SK-N-SH treated with all-trans-retinoic acid at 6 μM for 48 hours (cell line): ENCODE measurements at regions not wholly inside any gene's neighbourhood (a gene's known extent, or its start where the extent isn't known, plus 50 kb on each side); places are given as distances from the start of the nearest gene placed in this dataset.

Experiments used
- ATAC-seq: fragments of 200-7000 bp; cut with Tn5 transposase; 3 replicates; pipeline ENCODE4 v1.9.1; 2020; ENCODE audit warnings: mild to moderate bottlenecking, moderate library complexity
- ARNTL ChIP-seq: fragments of 450-650 bp; formaldehyde crosslinking; IDR thresholded peaks from 2 replicates; pipeline ENCODE4 v1.5.0; 2020; ENCODE audit warnings: low read depth, mild to moderate bottlenecking, moderate library complexity, borderline replicate concordance
- BACH2 ChIP-seq: fragments of 250-450 bp; sonication (Bioruptor Pico); IDR thresholded peaks from 2 replicates; pipeline ENCODE4 v1.9.0; 2021; ENCODE audit warnings: mild to moderate bottlenecking, borderline replicate concordance
- ESRRG ChIP-seq: fragments of 250-450 bp; sonication (Bioruptor Pico); IDR thresholded peaks from 2 replicates; pipeline ENCODE4 v1.6.1; 2021; ENCODE audit warnings: mild to moderate bottlenecking
- GLIS3 ChIP-seq: fragments of 250-450 bp; sonication (Bioruptor Pico); IDR thresholded peaks from 2 replicates; pipeline ENCODE4 v1.5.0; 2020; ENCODE audit warnings: mild to moderate bottlenecking, moderate library complexity
- ISL1 ChIP-seq: fragments of 250-450 bp; sonication (Bioruptor Pico); IDR thresholded peaks from 2 replicates; pipeline ENCODE4 v2.1.2; 2022; ENCODE audit warnings: mild to moderate bottlenecking, moderate library complexity
- OSR1 ChIP-seq: fragments of 250-450 bp; sonication (Bioruptor Pico); IDR thresholded peaks from 2 replicates; pipeline ENCODE4 v1.8.0; 2022; ENCODE audit warnings: moderate library complexity, mild to moderate bottlenecking, inconsistent platforms
- PPARA ChIP-seq: fragments of 250-450 bp; sonication (Bioruptor Pico); IDR thresholded peaks from 2 replicates; pipeline ENCODE4 v1.5.0; 2020; ENCODE audit warnings: mild to moderate bottlenecking, borderline replicate concordance
- RARB ChIP-seq: fragments of 250-450 bp; sonication (Bioruptor Pico); IDR thresholded peaks from 2 replicates; pipeline ENCODE4 v1.8.0; 2021; ENCODE audit warnings: mild to moderate bottlenecking, moderate library complexity
- SNAI2 ChIP-seq: fragments of 250-450 bp; sonication (Bioruptor Pico); IDR thresholded peaks from 2 replicates; pipeline ENCODE4 v1.5.0; 2020; ENCODE audit warnings: mild to moderate bottlenecking, moderate library complexity
- TCF4 ChIP-seq: fragments of 250-450 bp; sonication (Bioruptor Pico); IDR thresholded peaks from 2 replicates; pipeline ENCODE4 v1.8.0; 2021; ENCODE audit warnings: mild to moderate bottlenecking, moderate library complexity, borderline replicate concordance
- TOX ChIP-seq: fragments of 250-450 bp; sonication (Bioruptor Pico); IDR thresholded peaks from 2 replicates; pipeline ENCODE4 v1.8.0; 2021; ENCODE audit warnings: mild to moderate bottlenecking, moderate library complexity, borderline replicate concordance
- ZC3H10 ChIP-seq: fragments of 250-450 bp; sonication (Bioruptor Pico); IDR thresholded peaks from 2 replicates; pipeline ENCODE4 v1.5.1; 2021; ENCODE audit warnings: mild to moderate bottlenecking, moderate library complexity
- ZFP3 ChIP-seq: fragments of 250-450 bp; sonication (Bioruptor Pico); IDR thresholded peaks from 2 replicates; pipeline ENCODE4 v1.5.0; 2020; ENCODE audit warnings: mild to moderate bottlenecking, moderate library complexity
- ZFP30 ChIP-seq: fragments of 450-650 bp; formaldehyde crosslinking; IDR thresholded peaks from 2 replicates; pipeline ENCODE4 v1.5.0; 2022; ENCODE audit warnings: mild to moderate bottlenecking, moderate library complexity
- ZNF565 ChIP-seq: fragments of 450-650 bp; formaldehyde crosslinking; conservative IDR thresholded peaks from 2 replicates; pipeline ENCODE4 v1.5.0; 2020; ENCODE audit warnings: low read depth, mild to moderate bottlenecking, moderate library complexity
- ZNF70 ChIP-seq: fragments of 450-650 bp; formaldehyde crosslinking; IDR thresholded peaks from 2 replicates; pipeline ENCODE4 v1.5.0; 2020; ENCODE audit warnings: mild to moderate bottlenecking, moderate library complexity
- ZNF8 ChIP-seq: fragments of 450-650 bp; formaldehyde crosslinking; IDR thresholded peaks from 2 replicates; pipeline ENCODE4 v1.5.0; 2020; ENCODE audit warnings: mild to moderate bottlenecking, moderate library complexity
- TF ChIP-seq, protein P1 (sequence below): fragments of 250-450 bp; sonication (Bioruptor Pico); IDR thresholded peaks from 2 replicates; pipeline ENCODE4 v1.8.0; 2020; ENCODE audit warnings: mild to moderate bottlenecking, moderate library complexity, borderline replicate concordance
- TF ChIP-seq, protein P2 (sequence below): fragments of 250-450 bp; sonication (Bioruptor Pico); IDR thresholded peaks from 2 replicates; pipeline ENCODE4 v1.5.1; 2021; ENCODE audit warnings: mild to moderate bottlenecking, moderate library complexity
- TF ChIP-seq, protein P3 (sequence below): fragments of 250-450 bp; sonication (Bioruptor Pico); IDR thresholded peaks from 2 replicates; pipeline ENCODE4 v1.5.1; 2020; ENCODE audit warnings: low read depth, mild to moderate bottlenecking, moderate library complexity
- TF ChIP-seq, protein P4 (sequence below): fragments of 250-450 bp; sonication (Bioruptor Pico); IDR thresholded peaks from 2 replicates; pipeline ENCODE4 v1.5.0; 2020; ENCODE audit warnings: mild to moderate bottlenecking, moderate library complexity

DNA sequence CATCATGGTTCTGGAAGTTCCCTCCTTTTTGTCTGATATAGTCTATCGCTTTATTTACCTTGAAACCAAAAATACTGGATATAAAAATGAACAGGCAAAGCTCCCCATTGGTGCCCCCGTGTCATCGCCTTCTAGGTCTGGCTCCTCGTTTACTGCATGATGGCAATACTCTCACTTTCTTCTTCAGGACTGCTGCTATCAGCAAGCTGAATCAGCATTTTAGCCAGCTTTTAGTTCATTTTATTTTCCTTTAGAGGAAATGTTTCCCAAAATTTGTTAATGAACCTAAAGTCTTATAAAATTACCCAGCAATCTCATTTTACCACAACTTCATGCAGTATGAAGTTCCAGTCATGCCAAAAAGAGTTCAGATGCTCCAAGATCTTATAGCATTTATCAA is 80.5 kb downstream of the ZIC3 start:
- TF ChIP-seq RARB (CRISPR knock-in tag) (no peak), ZNF8 (CRISPR knock-in tag) (no peak), ISL1 (CRISPR knock-in tag) (no peak)
- ATAC-seq: no peak

DNA sequence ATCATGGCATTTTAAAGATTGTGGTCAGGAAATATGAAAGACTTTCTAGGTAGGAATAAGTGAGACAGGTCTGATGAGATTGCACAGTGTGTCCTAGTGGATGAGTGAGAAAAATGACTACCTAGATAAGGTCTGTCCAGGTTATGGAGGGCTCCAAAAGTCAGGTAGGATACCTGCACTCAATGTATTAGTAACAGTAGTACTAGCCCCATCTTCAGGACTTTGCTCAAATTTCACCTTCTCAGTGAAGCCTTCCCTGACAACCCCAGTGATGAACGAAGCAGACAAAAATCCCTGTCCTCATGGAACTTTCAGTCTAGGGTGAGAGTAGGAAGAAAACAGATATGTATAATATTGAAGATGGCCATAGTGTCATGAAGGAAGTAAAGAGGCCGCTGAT is 85.7 kb downstream of the ZIC3 start:
- TF ChIP-seq, protein P1, sequence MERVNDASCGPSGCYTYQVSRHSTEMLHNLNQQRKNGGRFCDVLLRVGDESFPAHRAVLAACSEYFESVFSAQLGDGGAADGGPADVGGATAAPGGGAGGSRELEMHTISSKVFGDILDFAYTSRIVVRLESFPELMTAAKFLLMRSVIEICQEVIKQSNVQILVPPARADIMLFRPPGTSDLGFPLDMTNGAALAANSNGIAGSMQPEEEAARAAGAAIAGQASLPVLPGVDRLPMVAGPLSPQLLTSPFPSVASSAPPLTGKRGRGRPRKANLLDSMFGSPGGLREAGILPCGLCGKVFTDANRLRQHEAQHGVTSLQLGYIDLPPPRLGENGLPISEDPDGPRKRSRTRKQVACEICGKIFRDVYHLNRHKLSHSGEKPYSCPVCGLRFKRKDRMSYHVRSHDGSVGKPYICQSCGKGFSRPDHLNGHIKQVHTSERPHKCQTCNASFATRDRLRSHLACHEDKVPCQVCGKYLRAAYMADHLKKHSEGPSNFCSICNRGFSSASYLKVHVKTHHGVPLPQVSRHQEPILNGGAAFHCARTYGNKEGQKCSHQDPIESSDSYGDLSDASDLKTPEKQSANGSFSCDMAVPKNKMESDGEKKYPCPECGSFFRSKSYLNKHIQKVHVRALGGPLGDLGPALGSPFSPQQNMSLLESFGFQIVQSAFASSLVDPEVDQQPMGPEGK (CRISPR knock-in tag): no peak
- TF ChIP-seq ZC3H10 (CRISPR knock-in tag) (no peak), BACH2 (CRISPR knock-in tag) (no peak), GLIS3 (no peak), ZNF8 (CRISPR knock-in tag) (no peak), RARB (CRISPR knock-in tag) (no peak)
- TF ChIP-seq, protein P2, sequence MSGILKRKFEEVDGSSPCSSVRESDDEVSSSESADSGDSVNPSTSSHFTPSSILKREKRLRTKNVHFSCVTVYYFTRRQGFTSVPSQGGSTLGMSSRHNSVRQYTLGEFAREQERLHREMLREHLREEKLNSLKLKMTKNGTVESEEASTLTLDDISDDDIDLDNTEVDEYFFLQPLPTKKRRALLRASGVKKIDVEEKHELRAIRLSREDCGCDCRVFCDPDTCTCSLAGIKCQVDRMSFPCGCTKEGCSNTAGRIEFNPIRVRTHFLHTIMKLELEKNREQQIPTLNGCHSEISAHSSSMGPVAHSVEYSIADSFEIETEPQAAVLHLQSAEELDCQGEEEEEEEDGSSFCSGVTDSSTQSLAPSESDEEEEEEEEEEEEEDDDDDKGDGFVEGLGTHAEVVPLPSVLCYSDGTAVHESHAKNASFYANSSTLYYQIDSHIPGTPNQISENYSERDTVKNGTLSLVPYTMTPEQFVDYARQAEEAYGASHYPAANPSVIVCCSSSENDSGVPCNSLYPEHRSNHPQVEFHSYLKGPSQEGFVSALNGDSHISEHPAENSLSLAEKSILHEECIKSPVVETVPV: no peak
- ATAC-seq: no peak

DNA sequence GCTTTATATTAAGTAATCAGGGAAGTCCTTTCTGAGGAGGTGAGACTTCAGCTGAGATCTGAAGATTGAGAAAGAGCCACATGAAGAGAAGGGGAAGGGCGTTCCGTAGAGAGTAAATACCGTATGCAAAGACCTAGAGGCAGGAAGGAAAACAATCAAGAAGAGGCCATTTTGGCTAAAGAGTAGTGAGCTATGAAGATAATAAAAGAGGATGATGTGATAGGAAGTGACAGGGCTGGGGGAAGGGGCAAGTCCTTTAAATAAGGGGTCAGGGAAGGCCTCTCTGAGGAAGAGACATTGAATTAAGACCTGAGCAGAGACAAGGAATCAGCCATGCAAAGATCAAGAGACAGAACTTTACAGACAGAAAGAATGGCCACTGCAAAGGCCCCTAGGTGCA is 86.2 kb downstream of the ZIC3 start:
- ATAC-seq: no peak
- TF ChIP-seq ZNF8 (CRISPR knock-in tag): no peak
- TF ChIP-seq ARNTL (CRISPR knock-in tag): no peak
- TF ChIP-seq ZNF565 (CRISPR knock-in tag): no peak
- TF ChIP-seq RARB (CRISPR knock-in tag): no peak
- TF ChIP-seq OSR1: no peak
- no peak for TF ChIP-seq ZFP30
- TF ChIP-seq TCF4 (CRISPR knock-in tag): no peak
- no peak for TF ChIP-seq TOX
- TF ChIP-seq ZC3H10 (CRISPR knock-in tag): no peak
- TF ChIP-seq, protein P2: no peak
- no peak for TF ChIP-seq ZFP3 (CRISPR knock-in tag)
- TF ChIP-seq BACH2 (CRISPR knock-in tag): no peak
- no peak for TF ChIP-seq ESRRG (CRISPR knock-in tag)
- TF ChIP-seq, protein P1 (CRISPR knock-in tag): no peak
- TF ChIP-seq SNAI2: no peak
- TF ChIP-seq PPARA (CRISPR knock-in tag): no peak
- TF ChIP-seq, protein P3, sequence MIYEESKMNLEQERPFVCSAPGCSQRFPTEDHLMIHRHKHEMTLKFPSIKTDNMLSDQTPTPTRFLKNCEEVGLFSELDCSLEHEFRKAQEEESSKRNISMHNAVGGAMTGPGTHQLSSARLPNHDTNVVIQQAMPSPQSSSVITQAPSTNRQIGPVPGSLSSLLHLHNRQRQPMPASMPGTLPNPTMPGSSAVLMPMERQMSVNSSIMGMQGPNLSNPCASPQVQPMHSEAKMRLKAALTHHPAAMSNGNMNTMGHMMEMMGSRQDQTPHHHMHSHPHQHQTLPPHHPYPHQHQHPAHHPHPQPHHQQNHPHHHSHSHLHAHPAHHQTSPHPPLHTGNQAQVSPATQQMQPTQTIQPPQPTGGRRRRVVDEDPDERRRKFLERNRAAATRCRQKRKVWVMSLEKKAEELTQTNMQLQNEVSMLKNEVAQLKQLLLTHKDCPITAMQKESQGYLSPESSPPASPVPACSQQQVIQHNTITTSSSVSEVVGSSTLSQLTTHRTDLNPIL: no peak

DNA sequence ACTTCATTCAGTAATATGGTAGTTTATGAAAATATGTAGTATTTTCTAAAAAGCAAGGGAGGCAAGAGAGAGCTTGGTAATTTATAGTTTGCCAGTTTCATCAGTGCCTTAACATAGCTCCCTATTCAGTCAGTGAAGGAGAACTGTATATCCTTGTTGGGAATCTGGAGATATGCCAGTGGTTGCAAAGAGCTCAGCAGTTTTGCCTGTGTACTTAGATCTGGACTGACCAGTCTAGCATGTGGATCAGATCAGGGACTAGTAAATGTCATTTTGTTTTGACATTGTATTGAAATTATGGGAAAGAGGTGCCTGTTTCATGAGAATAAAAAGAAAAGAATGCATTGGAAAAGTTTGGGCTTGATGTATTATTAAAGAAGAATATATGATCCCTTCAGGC is 88.6 kb downstream of the ZIC3 start:
- ATAC-seq: no peak
- TF ChIP-seq ZNF70 (no peak), TCF4 (CRISPR knock-in tag) (no peak), TOX (no peak)

DNA sequence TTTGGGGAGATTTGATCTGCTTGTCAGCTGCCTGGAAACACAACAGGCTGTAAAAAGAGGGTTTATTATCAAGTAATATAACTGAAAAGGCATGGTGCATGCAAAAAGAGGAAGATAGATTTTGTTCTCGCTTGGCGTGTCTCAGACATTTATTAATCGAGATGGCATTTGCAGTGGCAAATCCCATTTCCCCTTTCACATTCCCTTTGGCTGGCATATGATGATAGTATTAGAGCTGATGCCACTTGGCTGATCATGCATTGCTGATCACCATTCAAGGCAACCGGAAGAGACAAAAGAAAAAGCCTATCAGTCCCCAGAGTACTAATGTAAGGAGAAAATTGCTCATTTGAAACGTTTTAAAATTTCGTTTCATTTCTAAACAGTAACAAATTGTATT is 101.8 kb downstream of the ZIC3 start:
- ATAC-seq: no peak
- TF ChIP-seq BACH2 (CRISPR knock-in tag) (no peak), RARB (CRISPR knock-in tag) (no peak), ZFP3 (CRISPR knock-in tag) (no peak), TCF4 (CRISPR knock-in tag) (no peak)
- TF ChIP-seq, protein P4, sequence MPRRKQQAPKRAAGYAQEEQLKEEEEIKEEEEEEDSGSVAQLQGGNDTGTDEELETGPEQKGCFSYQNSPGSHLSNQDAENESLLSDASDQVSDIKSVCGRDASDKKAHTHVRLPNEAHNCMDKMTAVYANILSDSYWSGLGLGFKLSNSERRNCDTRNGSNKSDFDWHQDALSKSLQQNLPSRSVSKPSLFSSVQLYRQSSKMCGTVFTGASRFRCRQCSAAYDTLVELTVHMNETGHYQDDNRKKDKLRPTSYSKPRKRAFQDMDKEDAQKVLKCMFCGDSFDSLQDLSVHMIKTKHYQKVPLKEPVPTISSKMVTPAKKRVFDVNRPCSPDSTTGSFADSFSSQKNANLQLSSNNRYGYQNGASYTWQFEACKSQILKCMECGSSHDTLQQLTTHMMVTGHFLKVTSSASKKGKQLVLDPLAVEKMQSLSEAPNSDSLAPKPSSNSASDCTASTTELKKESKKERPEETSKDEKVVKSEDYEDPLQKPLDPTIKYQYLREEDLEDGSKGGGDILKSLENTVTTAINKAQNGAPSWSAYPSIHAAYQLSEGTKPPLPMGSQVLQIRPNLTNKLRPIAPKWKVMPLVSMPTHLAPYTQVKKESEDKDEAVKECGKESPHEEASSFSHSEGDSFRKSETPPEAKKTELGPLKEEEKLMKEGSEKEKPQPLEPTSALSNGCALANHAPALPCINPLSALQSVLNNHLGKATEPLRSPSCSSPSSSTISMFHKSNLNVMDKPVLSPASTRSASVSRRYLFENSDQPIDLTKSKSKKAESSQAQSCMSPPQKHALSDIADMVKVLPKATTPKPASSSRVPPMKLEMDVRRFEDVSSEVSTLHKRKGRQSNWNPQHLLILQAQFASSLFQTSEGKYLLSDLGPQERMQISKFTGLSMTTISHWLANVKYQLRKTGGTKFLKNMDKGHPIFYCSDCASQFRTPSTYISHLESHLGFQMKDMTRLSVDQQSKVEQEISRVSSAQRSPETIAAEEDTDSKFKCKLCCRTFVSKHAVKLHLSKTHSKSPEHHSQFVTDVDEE (CRISPR knock-in tag): no peak
